Adipocyte (in vitro differentiated cells): ENCODE measurements at regions not wholly inside any gene's neighbourhood (a gene's known extent, or its start where the extent isn't known, plus 50 kb on each side); places are given as distances from the start of the nearest gene placed in this dataset.
"Not testable (repeated sequence)": the region's sequence is repeated elsewhere in the genome, so short reads cannot be mapped to it uniquely, and the experiment has no call there.

Experiments
- DNase-seq: peaks from one replicate; pipeline ENCODE4 v3.0.0-alpha.2; 2015; ENCODE audit warnings: low read depth
- H3K27me3 ChIP-seq: replicated peaks from 2 replicates; pipeline ENCODE4 v1.7.0; 2013; ENCODE audit warnings: mild to moderate bottlenecking, low read length, moderate library complexity; ENCODE audit not compliant: control insufficient read depth, insufficient read depth
- H3K36me3 ChIP-seq: 2 replicates; pipeline ENCODE4 v1.7.0; 2013; ENCODE audit warnings: low read length, mild to moderate bottlenecking, moderate library complexity; ENCODE audit not compliant: control insufficient read depth, insufficient read depth, severe bottlenecking
- H3K4me1 ChIP-seq: 2 replicates; pipeline ENCODE4 v1.7.0; 2013; ENCODE audit warnings: mild to moderate bottlenecking, low read length, moderate library complexity; ENCODE audit not compliant: control insufficient read depth, insufficient read depth
- H3K4me3 ChIP-seq: 2 replicates; pipeline ENCODE4 v1.7.0; 2013; ENCODE audit warnings: mild to moderate bottlenecking, low read length, moderate library complexity
- H3K9ac ChIP-seq: 2 replicates; pipeline ENCODE4 v1.7.0; 2013; ENCODE audit warnings: mild to moderate bottlenecking, low read length, moderate library complexity
- H3K9me3 ChIP-seq: 2 replicates; pipeline ENCODE4 v1.7.0; 2013; ENCODE audit warnings: mild to moderate bottlenecking, low read length, moderate library complexity; ENCODE audit not compliant: control insufficient read depth

DNA sequence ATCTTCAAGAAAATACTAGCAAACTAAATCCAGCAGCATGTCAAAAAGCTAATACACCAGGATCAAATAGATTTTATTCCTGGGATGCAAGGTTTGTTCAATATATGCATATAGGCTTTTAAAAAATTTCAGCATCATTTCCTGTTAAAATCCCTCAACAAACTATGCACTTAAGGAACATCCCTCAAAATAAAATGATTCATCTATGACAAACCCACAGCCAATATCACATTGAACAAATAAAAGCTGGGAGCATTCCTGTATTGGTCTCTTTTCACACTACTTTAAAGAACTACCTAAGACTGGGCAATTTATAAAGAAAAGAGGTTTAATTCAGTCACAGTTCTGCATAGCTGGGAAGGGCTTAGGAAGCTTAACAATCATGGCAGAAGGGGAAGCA lies 726.7 kb downstream of the GRXCR1 start:
- H3K9ac ChIP-seq, result no peak overlapping the region
- H3K27me3 ChIP-seq, result no peaks in the 10 kb centered on the region
- H3K4me3 ChIP-seq, result no peak overlapping the region
- no peaks in the 10 kb centered on the region for H3K9me3 ChIP-seq
- H3K4me1 ChIP-seq, result no peaks in the 10 kb centered on the region
- no peak for DNase-seq
- no peaks in the 10 kb centered on the region for H3K36me3 ChIP-seq

- not testable (repeated sequence) for DNase-seq, H3K9me3 ChIP-seq, H3K4me3 ChIP-seq, H3K4me1 ChIP-seq, H3K27me3 ChIP-seq, H3K36me3 ChIP-seq, H3K9ac ChIP-seq
Observed at GRCh38 chr4:43637893-43638292, 745.4 kb downstream of the GRXCR1 start.

- no peaks in the 10 kb centered on the region for H3K36me3 ChIP-seq
- H3K4me1 ChIP-seq, result no peaks in the 10 kb centered on the region
- no peaks in the 10 kb centered on the region for H3K27me3 ChIP-seq
- no peak overlapping the region for H3K9ac ChIP-seq
- H3K4me3 ChIP-seq, result no peak overlapping the region
- no peak for DNase-seq
- no peaks in the 10 kb centered on the region for H3K9me3 ChIP-seq
Observed at GRCh38 chr4:43651991-43652390, 759.5 kb downstream of the GRXCR1 start.

DNA sequence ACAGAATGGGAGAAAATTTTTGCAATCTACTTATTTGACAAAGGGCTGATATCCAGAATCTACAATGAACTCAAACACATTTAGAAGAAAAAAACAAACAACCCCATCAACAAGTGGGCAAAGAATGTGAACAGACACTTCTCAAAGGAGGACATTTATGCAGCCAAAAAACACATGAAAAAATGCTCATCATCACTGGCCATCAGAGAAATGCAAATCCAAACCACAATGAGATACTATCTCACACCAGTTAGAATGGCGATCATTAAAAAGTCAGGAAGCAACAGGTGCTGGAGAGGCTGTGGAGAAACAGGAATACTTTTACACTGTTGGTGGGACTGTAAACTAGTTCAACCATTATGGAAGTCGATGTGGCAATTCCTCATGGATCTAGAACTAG lies 767.0 kb downstream of the GRXCR1 start:
- H3K9ac ChIP-seq, DNase-seq, H3K9me3 ChIP-seq, H3K4me3 ChIP-seq, H3K27me3 ChIP-seq, H3K36me3 ChIP-seq, H3K4me1 ChIP-seq: not testable (repeated sequence)

GRCh38 chr4:43672265-43672885 lies 776.2 kb downstream of the KCTD8 start:
- not testable (repeated sequence) for H3K4me1 ChIP-seq, H3K9me3 ChIP-seq, H3K4me3 ChIP-seq, H3K36me3 ChIP-seq, H3K27me3 ChIP-seq, H3K9ac ChIP-seq, DNase-seq

- no peak for DNase-seq
- Histone ChIP-seq H3K36me3 (no peaks in the 10 kb centered on the region), H3K27me3 (no peaks in the 10 kb centered on the region), H3K4me3 (no peak overlapping the region), H3K9me3 (no peaks in the 10 kb centered on the region), H3K4me1 (no peaks in the 10 kb centered on the region), H3K9ac (no peak overlapping the region)
Observed at GRCh38 chr4:43680421-43680820, 768.2 kb downstream of the KCTD8 start.

GRCh38 chr4:43682551-43682950 lies 766.1 kb downstream of the KCTD8 start:
- DNase-seq, result no peak
- H3K4me1 ChIP-seq, result no peaks in the 10 kb centered on the region

GRCh38 chr4:43690116-43690515 lies 758.5 kb downstream of the KCTD8 start:
- H3K4me3 ChIP-seq, result no peak overlapping the region
- no peaks in the 10 kb centered on the region for H3K27me3 ChIP-seq
- DNase-seq, result no peak

More at GRCh38 chr4:43682551-43682950, 766.1 kb downstream of the KCTD8 start:
- H3K36me3 ChIP-seq, result no peaks in the 10 kb centered on the region
- no peak overlapping the region for H3K4me3 ChIP-seq
- no peaks in the 10 kb centered on the region for H3K27me3 ChIP-seq
- no peak overlapping the region for H3K9ac ChIP-seq
- H3K9me3 ChIP-seq, result no peaks in the 10 kb centered on the region

GRCh38 chr4:43693876-43694275 lies 754.7 kb downstream of the KCTD8 start:
- Histone ChIP-seq H3K4me1 (no peaks in the 10 kb centered on the region), H3K27me3 (no peaks in the 10 kb centered on the region), H3K9me3 (no peaks in the 10 kb centered on the region), H3K36me3 (no peaks in the 10 kb centered on the region), H3K4me3 (no peak overlapping the region), H3K9ac (no peak overlapping the region)
- no peak for DNase-seq

More at GRCh38 chr4:43690116-43690515, 758.5 kb downstream of the KCTD8 start:
- Histone ChIP-seq H3K36me3 (no peaks in the 10 kb centered on the region), H3K9me3 (no peaks in the 10 kb centered on the region), H3K4me1 (no peaks in the 10 kb centered on the region), H3K9ac (no peak overlapping the region)

DNA sequence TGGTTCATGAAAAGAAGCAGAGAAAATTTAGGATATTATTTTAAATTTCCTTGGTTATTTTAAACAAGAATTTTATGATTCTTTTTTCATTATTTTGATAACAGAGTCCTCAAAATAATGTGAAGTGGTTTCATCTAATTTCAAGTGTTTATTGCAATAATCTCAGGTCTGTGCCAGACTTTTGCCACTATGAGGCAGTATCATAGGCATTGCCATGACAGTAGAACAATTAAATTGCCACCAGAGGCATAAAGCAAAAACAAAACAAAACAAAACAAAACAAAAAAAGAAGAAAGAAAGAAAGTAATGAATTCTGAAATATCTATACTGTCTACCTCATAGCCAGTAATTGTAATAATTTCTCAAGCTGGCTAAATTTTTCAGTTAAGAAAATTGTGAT lies 739.2 kb downstream of the KCTD8 start:
- no peak overlapping the region for H3K9ac ChIP-seq
- DNase-seq, result no peak
- no peaks in the 10 kb centered on the region for H3K4me1 ChIP-seq
- H3K27me3 ChIP-seq, result no peaks in the 10 kb centered on the region
- peaks cover 19% of the 10 kb centered on the region for H3K9me3 ChIP-seq
- H3K4me3 ChIP-seq, result no peak overlapping the region
- H3K36me3 ChIP-seq, result no peaks in the 10 kb centered on the region

DNA sequence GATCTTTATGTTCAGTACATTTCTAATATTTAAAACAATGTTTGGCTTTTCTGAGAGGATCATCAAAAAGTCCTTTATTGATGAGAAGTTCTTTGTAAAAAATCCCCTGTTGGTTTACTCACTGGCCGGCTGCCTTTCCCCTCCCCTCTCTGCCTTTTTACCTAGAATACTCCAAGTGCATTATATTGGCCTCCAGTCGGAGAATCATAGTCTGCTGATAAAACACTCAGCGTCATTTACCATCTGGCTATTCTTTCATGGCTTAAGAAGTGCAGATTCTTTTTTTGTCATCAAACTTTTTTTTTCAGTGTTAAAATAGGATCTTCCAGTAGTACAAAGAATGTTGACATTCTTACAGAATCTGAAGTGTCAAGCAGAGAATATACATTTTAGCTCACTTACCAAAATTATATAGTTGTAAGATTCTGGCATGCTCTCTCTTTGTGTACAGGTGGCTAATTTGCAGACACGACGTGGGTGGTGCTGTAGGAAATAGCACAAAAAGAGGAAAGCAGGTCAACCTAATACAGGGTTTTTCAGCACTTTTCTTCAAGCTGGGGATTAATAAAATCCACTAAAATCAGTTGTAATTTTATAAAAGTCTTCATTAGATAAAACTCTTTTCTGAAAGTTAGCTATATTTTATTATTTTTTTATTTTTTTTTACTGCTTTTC lies 731.8 kb downstream of the KCTD8 start:
- Histone ChIP-seq H3K4me1 (no peaks in the 10 kb centered on the region), H3K9me3 (no peaks in the 10 kb centered on the region), H3K36me3 (no peaks in the 10 kb centered on the region), H3K4me3 (no peak overlapping the region), H3K27me3 (no peaks in the 10 kb centered on the region), H3K9ac (no peak overlapping the region)
- DNase-seq, result no peak

DNA sequence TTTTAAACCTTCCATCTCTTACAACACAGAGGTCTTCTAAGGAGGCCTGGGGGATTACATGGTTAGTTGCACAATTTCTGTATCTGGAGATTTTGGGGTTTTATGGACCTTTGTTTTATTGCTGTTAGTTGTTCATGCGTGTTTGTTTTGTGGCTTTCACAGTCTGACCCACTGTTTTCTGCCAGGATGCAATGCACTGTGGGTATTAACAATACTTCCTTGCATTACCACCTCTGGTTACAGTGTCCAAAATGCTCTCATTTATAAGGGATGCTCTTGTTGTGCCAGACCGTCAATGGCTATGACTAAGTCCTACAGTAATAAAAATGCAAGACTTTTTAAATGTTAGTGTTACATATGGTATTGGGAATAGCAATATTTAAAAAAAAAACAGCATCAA lies 730.2 kb downstream of the KCTD8 start:
- H3K4me1 ChIP-seq, result no peaks in the 10 kb centered on the region

More for the DNA sequence above, 730.2 kb downstream of the KCTD8 start:
- no peaks in the 10 kb centered on the region for H3K27me3 ChIP-seq
- no peak overlapping the region for H3K4me3 ChIP-seq
- H3K36me3 ChIP-seq, result no peaks in the 10 kb centered on the region
- no peak overlapping the region for H3K9ac ChIP-seq
- no peaks in the 10 kb centered on the region for H3K9me3 ChIP-seq
- no peak for DNase-seq
